HAP-1 (cell line): ENCODE measurements at regions not wholly inside any gene's neighbourhood (a gene's known extent, or its start where the extent isn't known, plus 50 kb on each side); places are given as distances from the start of the nearest gene placed in this dataset.

ENCODE experiments used
- DNase-seq, 2 experiments: peaks; one replicate each; pipeline ENCODE4 v3.0.0-alpha.2; 2016 to 2020; ENCODE audit warnings: low spot score in 2 of 2
- H3K27me3 ChIP-seq: fragments of 250-450 bp; sonication (Bioruptor Pico); 2 replicates; pipeline ENCODE4 v1.5.1; 2020; ENCODE audit warnings: low read depth, mild to moderate bottlenecking, moderate library complexity
- H3K36me3 ChIP-seq: fragments of 250-450 bp; sonication (Bioruptor Pico); replicated peaks from 2 replicates; pipeline ENCODE4 v1.5.1; 2020; ENCODE audit warnings: mild to moderate bottlenecking
- H3K4me1 ChIP-seq: fragments of 250-450 bp; sonication (Bioruptor Pico); 2 replicates; pipeline ENCODE4 v1.5.1; 2020; ENCODE audit warnings: mild to moderate bottlenecking
- H3K4me3 ChIP-seq: fragments of 250-450 bp; sonication (Bioruptor Pico); 2 replicates; pipeline ENCODE4 v1.5.1; 2020; ENCODE audit warnings: mild to moderate bottlenecking, moderate library complexity
- H3K9me3 ChIP-seq: fragments of 250-450 bp; sonication (Bioruptor Pico); 2 replicates; pipeline ENCODE4 v1.5.1; 2020; ENCODE audit warnings: mild to moderate bottlenecking, moderate library complexity
- in situ Hi-C: fragments of 300-500 bp; cut with MboI; formaldehyde crosslinking; loops from 3 replicates; pipeline ENCODE4 v1.14.3; 2020; ENCODE audit warnings: low sequenced_read_pairs, inconsistent platforms, mixed read lengths

GRCh38 chr9:99377790-99378775 lies 156.0 kb downstream of the SEC61B start:
- in situ Hi-C loops = no loop called here
- Histone ChIP-seq H3K4me3 (no peak overlapping the region), H3K9me3 (no peaks in the 10 kb centered on the region), H3K27me3 (no peaks in the 10 kb centered on the region), H3K36me3 (no peaks in the 10 kb centered on the region), H3K4me1 (peaks cover 4% of the 10 kb centered on the region; the same call in 1 of the 2 replicates)
- DNase-seq = no peak

DNA sequence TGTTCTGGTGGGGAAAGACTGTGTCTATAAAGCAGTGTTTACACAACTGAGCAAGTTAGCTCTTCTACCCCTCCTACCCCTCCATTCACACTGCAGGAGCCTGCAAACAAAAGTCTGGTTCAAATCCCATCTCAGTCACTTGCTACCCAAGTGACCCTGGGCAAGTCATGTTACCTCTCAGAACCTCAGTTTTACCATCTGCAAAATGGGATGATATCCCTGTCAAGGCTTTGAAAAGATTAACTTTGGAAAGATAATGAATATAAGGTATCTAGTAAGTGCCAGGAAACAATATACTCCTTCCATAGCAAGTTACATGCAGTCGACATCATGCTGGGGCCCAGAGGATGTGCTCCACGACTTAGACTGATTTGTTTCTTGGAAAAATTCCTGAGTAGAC lies 161.5 kb downstream of the SEC61B start:
- Histone ChIP-seq H3K27me3 (no peaks in the 10 kb centered on the region), H3K9me3 (no peaks in the 10 kb centered on the region), H3K4me3 (no peak overlapping the region), H3K36me3 (no peaks in the 10 kb centered on the region), H3K4me1 (peaks cover 4% of the 10 kb centered on the region; the same call in 1 of the 2 replicates)
- in situ Hi-C loops = no loop called here
- DNase-seq = no peak

DNA sequence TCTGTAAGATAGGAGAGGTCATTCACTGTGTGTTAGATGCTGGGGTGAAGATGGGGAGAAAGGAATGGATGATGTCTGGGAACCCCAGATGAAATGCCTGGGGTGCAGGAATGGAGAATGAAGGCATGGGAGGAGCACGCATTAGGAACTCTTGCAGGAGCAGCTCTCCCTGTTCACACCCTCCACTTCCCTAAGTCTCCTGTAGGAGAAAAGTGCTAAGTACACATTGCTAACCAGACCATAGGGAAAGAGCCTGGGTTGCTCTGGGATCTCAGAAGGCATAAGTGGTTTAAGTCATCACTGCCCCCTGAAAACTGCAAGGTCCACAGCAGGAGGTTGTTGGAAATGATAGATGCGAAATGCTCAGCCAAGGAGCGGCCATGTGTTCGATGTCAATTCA lies 163.1 kb downstream of the SEC61B start:
- Histone ChIP-seq H3K36me3 (no peaks in the 10 kb centered on the region), H3K27me3 (no peaks in the 10 kb centered on the region), H3K9me3 (no peaks in the 10 kb centered on the region), H3K4me1 (no peaks in the 10 kb centered on the region), H3K4me3 (no peak overlapping the region)
- DNase-seq = no peak
- in situ Hi-C loops = no loop called here

DNA sequence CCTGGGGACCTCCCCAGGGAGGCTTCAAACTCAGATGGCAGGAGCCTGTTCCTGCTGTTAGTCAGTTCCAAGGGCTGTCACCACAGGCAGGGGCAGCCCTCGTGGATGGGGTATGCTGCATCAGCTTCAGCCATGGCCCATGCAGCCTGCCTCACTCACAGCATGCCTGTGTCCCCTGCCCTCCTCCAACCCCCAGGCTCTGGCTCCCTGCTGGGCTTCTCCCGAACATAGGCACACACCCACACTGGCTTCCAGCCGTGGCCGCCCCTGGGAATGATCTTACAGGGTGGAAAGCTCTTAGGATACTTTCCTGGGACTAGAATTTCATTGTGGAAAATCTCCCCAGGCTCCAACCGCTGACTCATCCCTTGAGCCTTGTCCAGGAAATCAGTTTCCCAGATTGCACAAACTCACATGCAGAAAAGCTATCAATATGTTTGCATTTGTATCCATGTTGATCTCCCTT lies 163.8 kb downstream of the SEC61B start:
- Histone ChIP-seq H3K27me3 (no peaks in the 10 kb centered on the region), H3K36me3 (no peaks in the 10 kb centered on the region), H3K9me3 (no peaks in the 10 kb centered on the region), H3K4me3 (no peak overlapping the region), H3K4me1 (no peaks in the 10 kb centered on the region)
- in situ Hi-C loops = no loop called here
- no peak for DNase-seq

DNA sequence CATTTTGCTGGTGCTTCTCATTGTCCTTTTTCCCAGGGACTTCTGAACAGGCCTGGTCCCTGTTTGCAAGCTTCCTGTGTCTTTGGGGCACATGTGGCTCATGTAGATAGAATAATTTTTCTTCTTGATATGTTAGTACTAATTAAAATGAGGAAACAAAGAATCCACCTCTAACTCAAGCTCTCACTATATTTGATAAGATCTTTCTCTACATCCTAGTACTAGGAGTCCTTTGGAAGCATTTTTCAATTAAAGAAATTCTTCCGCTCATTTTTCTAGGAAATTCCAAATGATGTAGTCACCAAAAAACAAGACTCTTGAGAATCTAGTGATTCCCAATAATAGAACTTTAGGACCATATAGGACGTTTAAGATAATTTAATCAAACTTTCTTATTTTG lies 165.3 kb downstream of the SEC61B start:
- Histone ChIP-seq H3K27me3 (no peaks in the 10 kb centered on the region), H3K36me3 (no peaks in the 10 kb centered on the region), H3K4me3 (no peak overlapping the region), H3K4me1 (no peaks in the 10 kb centered on the region), H3K9me3 (no peaks in the 10 kb centered on the region)
- in situ Hi-C loops = no loop called here
- DNase-seq = no peak

- in situ Hi-C loops = no loop called here
- no peak for DNase-seq
- H3K4me1 ChIP-seq = no peaks in the 10 kb centered on the region
- H3K36me3 ChIP-seq = no peaks in the 10 kb centered on the region
- no peaks in the 10 kb centered on the region for H3K27me3 ChIP-seq
- no peak overlapping the region for H3K4me3 ChIP-seq
- H3K9me3 ChIP-seq = no peaks in the 10 kb centered on the region
Observed at GRCh38 chr9:99389087-99390033, 167.3 kb downstream of the SEC61B start.

DNA sequence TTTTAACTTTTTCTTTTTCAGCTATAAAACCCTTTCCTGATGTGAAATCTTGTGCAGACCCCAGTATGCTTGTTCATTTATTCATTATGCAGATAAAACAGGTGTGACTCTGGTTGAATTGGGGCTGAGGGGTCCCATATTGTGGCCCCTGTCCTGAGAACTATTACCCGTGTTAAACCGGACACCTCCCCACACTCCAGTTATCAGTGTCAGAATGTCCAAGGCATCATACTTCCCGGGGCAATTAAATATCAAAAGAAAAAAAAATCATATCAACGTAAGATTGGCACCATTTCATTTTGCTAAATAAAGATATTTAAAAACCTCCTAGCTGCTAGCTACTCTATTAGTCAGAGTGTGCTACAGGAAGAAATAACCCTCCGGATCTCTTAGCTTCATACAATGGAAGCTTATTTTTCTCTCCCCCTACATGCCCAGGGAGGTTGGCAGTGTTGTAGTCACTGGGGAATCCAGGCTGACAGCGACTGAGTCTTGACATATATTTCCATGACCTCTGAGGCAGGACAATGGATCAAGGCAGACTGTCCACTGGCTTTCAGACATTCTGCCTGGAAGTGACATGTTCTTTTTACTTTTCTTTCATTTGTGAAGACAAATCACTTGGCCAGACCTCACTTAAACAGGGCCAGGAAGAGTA lies 170.0 kb downstream of the SEC61B start:
- Histone ChIP-seq H3K4me1 (no peaks in the 10 kb centered on the region), H3K36me3 (no peaks in the 10 kb centered on the region), H3K4me3 (no peak overlapping the region), H3K9me3 (no peaks in the 10 kb centered on the region), H3K27me3 (no peaks in the 10 kb centered on the region)
- in situ Hi-C loops = no loop called here
- no peak for DNase-seq

DNA sequence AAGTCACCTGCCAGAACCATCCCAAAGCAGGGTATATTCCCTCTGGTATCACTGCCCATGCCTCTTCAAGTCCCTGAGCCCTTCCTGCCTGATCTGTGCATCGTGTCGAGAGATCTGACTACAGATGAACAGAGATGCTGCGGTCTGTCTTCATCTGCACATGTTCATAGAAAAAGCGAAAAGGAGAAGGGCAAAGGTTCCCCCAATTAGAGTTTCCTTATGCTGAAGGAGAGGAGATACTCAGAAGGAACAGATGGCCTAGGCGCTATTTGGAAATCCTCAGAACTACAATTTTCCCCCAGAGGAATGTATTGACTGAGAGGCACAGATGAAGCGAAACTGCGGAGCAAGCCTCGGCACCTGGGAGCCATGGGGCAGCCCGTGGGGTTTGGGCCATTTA lies 170.9 kb downstream of the SEC61B start:
- in situ Hi-C loops = no loop called here
- no peaks in the 10 kb centered on the region for H3K4me1 ChIP-seq
- DNase-seq = no peak
- no peak overlapping the region for H3K4me3 ChIP-seq
- H3K27me3 ChIP-seq = no peaks in the 10 kb centered on the region
- no peaks in the 10 kb centered on the region for H3K9me3 ChIP-seq
- H3K36me3 ChIP-seq = no peaks in the 10 kb centered on the region

DNA sequence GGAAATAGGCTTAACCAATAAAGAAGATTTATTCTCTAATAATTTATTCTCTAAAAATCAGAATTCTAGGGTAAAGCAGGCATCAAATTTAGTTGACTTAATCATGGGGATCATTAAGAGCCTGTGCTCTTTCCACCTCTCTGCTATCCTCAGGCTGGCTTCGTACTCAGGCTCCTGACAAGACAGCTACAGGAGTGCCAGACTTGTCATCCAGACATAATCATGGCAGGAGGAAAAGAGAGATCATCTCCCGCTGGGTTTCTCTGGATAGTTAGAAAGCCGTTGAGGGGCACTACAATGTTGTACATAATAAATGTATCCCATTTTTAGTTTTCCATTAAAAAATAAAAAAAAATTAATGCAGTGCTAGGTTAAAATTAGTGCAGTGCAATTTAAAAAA lies 171.9 kb downstream of the SEC61B start:
- H3K36me3 ChIP-seq = no peaks in the 10 kb centered on the region
- DNase-seq = no peak
- in situ Hi-C loops = no loop called here
- H3K9me3 ChIP-seq = no peaks in the 10 kb centered on the region
- H3K4me3 ChIP-seq = no peak overlapping the region
- no peaks in the 10 kb centered on the region for H3K4me1 ChIP-seq
- no peaks in the 10 kb centered on the region for H3K27me3 ChIP-seq

DNA sequence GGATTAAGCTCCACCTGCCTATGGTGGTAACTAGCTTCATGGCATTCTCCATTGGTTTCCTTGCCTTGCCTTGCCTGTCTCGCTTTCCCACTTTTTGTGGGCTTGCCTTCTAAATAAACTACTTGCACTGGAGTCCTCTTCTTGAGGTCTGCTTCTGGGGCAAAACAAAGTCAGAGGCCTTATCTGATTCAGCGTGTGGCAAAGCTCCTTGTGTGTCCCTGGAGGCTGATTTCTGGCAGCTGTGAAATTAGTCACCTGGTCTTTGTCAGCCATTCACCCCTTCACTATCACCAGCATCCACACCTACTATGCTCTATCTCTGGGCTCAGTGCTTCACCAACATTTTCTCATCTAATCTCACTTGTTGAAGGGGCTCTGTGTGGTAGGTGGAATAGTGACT lies 176.2 kb downstream of the SEC61B start:
- Histone ChIP-seq H3K27me3 (no peaks in the 10 kb centered on the region), H3K4me1 (no peaks in the 10 kb centered on the region), H3K9me3 (no peaks in the 10 kb centered on the region), H3K36me3 (no peaks in the 10 kb centered on the region), H3K4me3 (no peak overlapping the region)
- DNase-seq = no peak
- in situ Hi-C loops = no loop called here

DNA sequence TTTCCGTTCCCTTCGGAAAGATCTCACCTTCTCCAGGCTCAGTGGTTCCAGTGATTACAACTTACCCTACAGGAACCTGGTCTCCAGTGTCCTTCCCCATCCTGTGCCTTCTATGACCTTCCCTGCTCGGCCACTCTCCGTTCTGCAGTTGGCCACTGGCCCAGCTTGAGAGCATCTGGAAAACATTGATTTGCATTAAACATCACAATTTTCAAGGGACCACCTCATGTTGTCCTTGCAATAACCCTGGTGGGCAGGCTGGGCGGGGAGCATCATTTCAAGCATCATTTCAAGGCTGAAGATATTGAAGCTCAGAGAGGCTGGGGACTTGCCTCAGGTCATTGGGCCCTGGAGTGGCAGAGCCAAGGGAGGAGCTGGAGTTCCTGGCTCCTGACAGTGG lies 177.4 kb downstream of the SEC61B start:
- H3K27me3 ChIP-seq = no peaks in the 10 kb centered on the region
- H3K36me3 ChIP-seq = no peaks in the 10 kb centered on the region
- H3K9me3 ChIP-seq = no peaks in the 10 kb centered on the region
- no peak overlapping the region for H3K4me3 ChIP-seq
- no peaks in the 10 kb centered on the region for H3K4me1 ChIP-seq
- no peak for DNase-seq
- in situ Hi-C loops = no loop called here

DNA sequence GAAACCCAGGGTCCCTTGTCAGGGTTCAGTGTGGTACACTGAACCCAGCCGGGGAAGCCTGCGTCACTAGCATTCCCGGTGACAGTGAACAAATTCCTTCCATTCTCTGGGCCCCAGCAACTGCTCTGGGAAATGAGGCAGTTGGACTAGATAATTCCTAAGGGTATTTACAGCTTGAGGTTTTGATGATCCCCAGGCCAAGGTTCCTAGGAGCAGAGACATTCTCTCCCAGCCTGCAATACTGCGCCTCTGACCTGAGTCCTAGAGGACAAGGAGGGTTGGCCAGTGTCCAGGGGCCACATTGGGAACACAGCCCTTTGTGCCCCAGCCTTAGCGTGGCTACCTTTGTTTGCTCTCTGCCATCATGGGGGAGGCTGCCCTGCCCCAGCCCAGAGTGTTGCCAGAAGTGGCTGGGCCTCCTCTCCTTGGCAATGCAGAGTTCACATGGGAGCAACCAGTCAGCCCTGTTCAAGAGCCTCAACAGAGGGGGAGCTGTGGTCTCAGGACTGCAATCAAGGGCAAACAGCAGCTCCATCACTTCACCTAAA lies 178.2 kb downstream of the SEC61B start:
- no peaks in the 10 kb centered on the region for H3K4me1 ChIP-seq
- H3K9me3 ChIP-seq = no peaks in the 10 kb centered on the region
- H3K4me3 ChIP-seq = no peak overlapping the region
- no peak for DNase-seq
- no peaks in the 10 kb centered on the region for H3K36me3 ChIP-seq
- H3K27me3 ChIP-seq = no peaks in the 10 kb centered on the region
- in situ Hi-C loops = no loop called here
